ENCODE measurements at regions not wholly inside any gene's neighbourhood (a gene's known extent, or its start where the extent isn't known, plus 50 kb on each side); places are given as distances from the start of the nearest gene placed in this dataset.

GRCh38 chr12:84634526-84634925 is 278.1 kb downstream of the SLC6A15 start:
- no peak for TF ChIP-seq CTCF (IDR thresholded peaks at IDR 0.05 in 8 of 11, conservative IDR thresholded peaks at IDR 0.05 in 3 of 11)
- no peak for TF ChIP-seq POLR2A (IDR thresholded peaks at IDR 0.05)
- TF ChIP-seq POLR2AphosphoS5 (IDR thresholded peaks at IDR 0.05), result no peak

Measured in spleen (tissue), 7 donors.